Body of pancreas (tissue), 4 donors: ENCODE measurements at regions not wholly inside any gene's neighbourhood (a gene's known extent, or its start where the extent isn't known, plus 50 kb on each side); places are given as distances from the start of the nearest gene placed in this dataset.
A peak's percentile ranks its signal among the peaks of the same experiment; 100 is the strongest.

Experiments
- ATAC-seq: fragments of 150-250 bp; one replicate; pipeline ENCODE4 v1.9.1; 2016
- DNase-seq, 4 donors: peaks; one replicate each; pipeline ENCODE4 v3.0.0-alpha.2; 2019
- H3K27ac ChIP-seq, 4 donors: fragments of 200-600 bp; sonication (generic); 1 replicate in 3 of 4; 2 replicates in 1 of 4; pipeline versions ENCODE4 v1.5.1 to v1.6.1; 2016 to 2019; ENCODE audit warnings: mild to moderate bottlenecking in 1 of 4, mixed read lengths in 1 of 4, moderate library complexity in 1 of 4
- H3K27me3 ChIP-seq, 2 donors: fragments of 200-600 bp; sonication (generic); one replicate each; pipeline ENCODE4 v1.6.0; 2016; ENCODE audit warnings: mild to moderate bottlenecking in 1 of 2
- H3K36me3 ChIP-seq, 2 donors: fragments of 200-600 bp; sonication (generic); replicated peaks in 1 of 2; 2 replicates each; pipeline ENCODE4 v1.5.1; 2016; ENCODE audit warnings: low read depth in 2 of 2; ENCODE audit not compliant: insufficient read depth in 1 of 2
- H3K4me1 ChIP-seq: fragments of 200-600 bp; sonication (generic); one replicate; pipeline ENCODE4 v1.6.0; 2016
- H3K4me3 ChIP-seq, 2 donors: fragments of 200-600 bp; sonication (generic); 1 replicate in 1 of 2; 2 replicates in 1 of 2; pipeline ENCODE4 v1.5.1; 2016 to 2019
- H3K9me3 ChIP-seq, 3 donors: fragments of 200-600 bp; sonication (generic); 1 replicate in 2 of 3; 2 replicates in 1 of 3; pipeline ENCODE4 v1.5.1; 2016
- POLR2A ChIP-seq, 3 donors: fragments of 450-650 bp; IDR thresholded peaks; one replicate each; pipeline ENCODE4 v1.6.1; 2016; ENCODE audit warnings: antibody characterized with exemption in 3 of 3, mild to moderate bottlenecking in 2 of 3
- WGBS, 2 donors: methylation state at CpG; one replicate each; pipeline ENCODE4 v1.1.5; 2017; 5-methylcytosine and 5-hydroxymethylcytosine counted together
- intact Hi-C: fragments of 100-400 bp; cut with DNase I; formaldehyde crosslinking; loops from one replicate; pipeline ENCODE4 v1.15.1; 2023
- TF ChIP-seq, protein P1 (sequence below), 7 experiments: fragments of 450-650 bp in 4 of 7; fragments of 200-600 bp in 3 of 7; sonication (generic) in 3 of 7; IDR thresholded peaks; one replicate each; pipeline ENCODE4 v1.5.1; 2016 to 2019; ENCODE audit warnings: antibody characterized with exemption in 7 of 7

DNA sequence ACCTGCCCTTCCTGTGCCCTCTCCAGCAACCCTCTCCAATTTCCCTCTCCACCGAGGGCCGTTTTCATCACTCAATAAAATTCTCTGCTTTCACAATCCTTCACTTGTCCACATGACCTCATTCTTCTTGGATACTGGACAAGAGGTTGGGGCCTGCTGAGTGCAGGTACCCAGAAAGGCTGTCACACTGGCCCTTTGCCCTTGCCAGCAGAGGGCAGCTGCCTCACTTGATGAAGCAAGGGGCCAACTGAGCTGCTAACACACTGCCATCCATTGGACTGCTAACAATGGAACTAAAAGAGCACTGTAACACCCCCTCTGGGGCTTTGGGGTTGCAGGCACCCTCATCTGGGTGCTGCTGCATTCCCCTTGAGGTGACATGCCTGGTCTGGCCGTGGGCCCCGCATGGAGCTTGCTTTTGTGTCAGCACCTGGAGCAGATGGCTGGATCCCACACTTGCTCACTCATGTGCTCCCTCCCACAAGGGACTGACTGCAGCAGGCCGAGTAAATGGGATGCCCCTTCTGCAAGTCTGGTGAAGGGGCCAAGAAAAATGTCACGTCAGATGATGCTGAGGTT lies 308.1 kb upstream of the ADCY2 start:
- Histone ChIP-seq H3K4me1 (no peaks in the 10 kb centered on the region), H3K9me3 (no peaks in the 10 kb centered on the region), H3K36me3 (no peaks in the 10 kb centered on the region), H3K27ac (no peak overlapping the region), H3K27me3 (no peaks in the 10 kb centered on the region), H3K4me3 (no peak overlapping the region)
- intact Hi-C loops: no loop called here
- 39 to 50% methylated on average over 4 to 6 of the region's 6 CpGs for WGBS, 2 donors
- no peak for ATAC-seq
- TF ChIP-seq, protein P1, sequence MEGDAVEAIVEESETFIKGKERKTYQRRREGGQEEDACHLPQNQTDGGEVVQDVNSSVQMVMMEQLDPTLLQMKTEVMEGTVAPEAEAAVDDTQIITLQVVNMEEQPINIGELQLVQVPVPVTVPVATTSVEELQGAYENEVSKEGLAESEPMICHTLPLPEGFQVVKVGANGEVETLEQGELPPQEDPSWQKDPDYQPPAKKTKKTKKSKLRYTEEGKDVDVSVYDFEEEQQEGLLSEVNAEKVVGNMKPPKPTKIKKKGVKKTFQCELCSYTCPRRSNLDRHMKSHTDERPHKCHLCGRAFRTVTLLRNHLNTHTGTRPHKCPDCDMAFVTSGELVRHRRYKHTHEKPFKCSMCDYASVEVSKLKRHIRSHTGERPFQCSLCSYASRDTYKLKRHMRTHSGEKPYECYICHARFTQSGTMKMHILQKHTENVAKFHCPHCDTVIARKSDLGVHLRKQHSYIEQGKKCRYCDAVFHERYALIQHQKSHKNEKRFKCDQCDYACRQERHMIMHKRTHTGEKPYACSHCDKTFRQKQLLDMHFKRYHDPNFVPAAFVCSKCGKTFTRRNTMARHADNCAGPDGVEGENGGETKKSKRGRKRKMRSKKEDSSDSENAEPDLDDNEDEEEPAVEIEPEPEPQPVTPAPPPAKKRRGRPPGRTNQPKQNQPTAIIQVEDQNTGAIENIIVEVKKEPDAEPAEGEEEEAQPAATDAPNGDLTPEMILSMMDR (IDR thresholded peaks at IDR 0.05): no peak
- TF ChIP-seq POLR2A (IDR thresholded peaks at IDR 0.05): no peak
- peak in 1 of 4 donors; percentile 20 for DNase-seq

DNA sequence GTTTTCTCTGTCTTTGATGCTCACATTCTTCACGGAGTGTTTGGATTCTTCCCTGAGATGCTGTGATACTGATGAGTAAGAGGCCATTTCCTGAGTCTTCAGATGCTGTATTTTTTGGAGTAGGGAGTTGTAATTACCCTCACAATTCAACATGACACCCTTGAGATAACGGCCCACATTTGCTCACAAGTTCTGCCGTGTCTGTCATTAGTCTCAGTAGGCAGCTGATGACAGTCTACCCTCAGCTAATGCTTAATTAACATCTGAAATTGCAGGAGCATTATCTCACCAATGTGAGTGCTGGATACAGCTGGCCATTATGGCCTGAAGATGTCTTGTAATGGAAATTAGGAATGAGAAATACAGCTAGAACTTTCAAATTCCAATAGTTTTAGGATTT lies 307.1 kb upstream of the ADCY2 start:
- Histone ChIP-seq H3K4me1 (no peaks in the 10 kb centered on the region), H3K27ac (no peak overlapping the region), H3K9me3 (no peaks in the 10 kb centered on the region), H3K27me3 (no peaks in the 10 kb centered on the region), H3K36me3 (no peaks in the 10 kb centered on the region), H3K4me3 (no peak overlapping the region)
- WGBS, 2 donors: 51 to 76% methylated on average over 3 of the region's 3 CpGs
- DNase-seq (no peak), ATAC-seq (no peak)
- intact Hi-C loops: no loop called here
- TF ChIP-seq, protein P1 (IDR thresholded peaks at IDR 0.05): no peak
- TF ChIP-seq POLR2A (IDR thresholded peaks at IDR 0.05): no peak

DNA sequence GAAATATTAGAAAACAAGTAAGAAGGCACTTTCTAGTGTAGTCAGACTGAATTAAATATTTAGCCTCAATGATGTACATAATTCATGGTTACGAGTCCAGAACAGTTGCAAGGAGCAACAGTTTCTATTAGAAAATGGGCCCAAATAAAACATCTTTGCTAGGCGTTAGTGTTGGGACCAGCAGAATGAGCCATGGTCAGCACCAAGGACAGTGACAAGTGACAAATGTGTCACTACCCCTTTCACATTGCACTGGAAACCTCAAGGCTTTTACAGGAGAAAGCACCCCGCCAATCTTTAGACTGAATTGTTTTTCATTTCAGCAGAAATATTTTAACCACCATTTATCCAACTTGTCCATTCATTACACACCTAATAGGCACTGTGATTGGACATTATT lies 301.3 kb upstream of the ADCY2 start:
- no peak for TF ChIP-seq POLR2A (IDR thresholded peaks at IDR 0.05)
- intact Hi-C loops: no loop called here
- Histone ChIP-seq H3K4me3 (no peak overlapping the region), H3K36me3 (no peaks in the 10 kb centered on the region), H3K4me1 (no peaks in the 10 kb centered on the region), H3K9me3 (no peaks in the 10 kb centered on the region), H3K27me3 (no peaks in the 10 kb centered on the region), H3K27ac (no peak overlapping the region)
- 23 to 35% methylated on average over 3 of the region's 3 CpGs for WGBS, 2 donors
- DNase-seq (peak in 1 of 4 donors; percentile 15), ATAC-seq (no peak)

DNA sequence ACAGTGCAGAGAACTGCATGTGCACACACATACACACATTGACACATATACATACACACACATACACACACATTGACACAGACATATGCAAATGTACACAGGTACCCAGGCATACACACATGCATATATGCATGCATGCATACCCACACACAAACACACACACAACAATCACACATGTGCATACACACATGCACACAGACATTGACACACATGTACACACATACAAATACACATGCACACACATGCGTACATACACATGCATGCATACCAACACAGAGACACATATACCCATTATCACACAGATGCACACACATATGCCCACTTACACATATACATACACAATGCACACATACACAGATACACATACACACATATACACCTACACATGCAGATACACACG lies 299.6 kb upstream of the ADCY2 start:
- no peaks in the 10 kb centered on the region for H3K36me3 ChIP-seq
- DNase-seq: no peak

DNA sequence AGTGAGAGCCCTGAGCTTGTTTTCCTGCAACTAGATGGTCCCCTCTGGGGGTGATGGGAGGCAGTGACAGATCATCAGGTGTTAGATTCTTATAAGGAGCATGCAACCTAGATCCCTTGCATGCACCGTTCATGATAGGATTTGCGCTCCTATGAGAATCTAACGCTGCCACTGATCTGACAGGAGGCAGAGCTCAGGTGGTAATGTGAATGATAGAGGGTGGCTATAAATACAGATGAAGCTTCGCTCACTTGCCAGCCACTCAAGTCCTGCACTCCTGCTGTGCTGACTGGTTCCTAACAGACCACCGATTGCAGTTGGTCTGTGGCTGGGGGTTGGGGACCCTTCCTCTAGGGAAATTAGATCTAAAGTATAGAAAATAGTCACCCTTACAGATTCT lies 290.6 kb upstream of the ADCY2 start:
- Histone ChIP-seq H3K36me3 (no peaks in the 10 kb centered on the region), H3K4me3 (no peak overlapping the region), H3K9me3 (no peaks in the 10 kb centered on the region), H3K27me3 (no peaks in the 10 kb centered on the region), H3K27ac (no peak overlapping the region), H3K4me1 (no peaks in the 10 kb centered on the region)
- ATAC-seq (no peak), DNase-seq (no peak)
- TF ChIP-seq, protein P1 (IDR thresholded peaks at IDR 0.05): no peak
- TF ChIP-seq POLR2A (IDR thresholded peaks at IDR 0.05): no peak
- intact Hi-C loops: no loop called here
- 67 to 85% methylated on average over 5 of the region's 5 CpGs for WGBS, 2 donors

More for the DNA sequence above, 299.6 kb upstream of the ADCY2 start:
- 67 to 79% methylated on average over 2 of the region's 2 CpGs for WGBS, 2 donors
- TF ChIP-seq, protein P1 (IDR thresholded peaks at IDR 0.05): no peak
- no peak for TF ChIP-seq POLR2A (IDR thresholded peaks at IDR 0.05)
- Histone ChIP-seq H3K4me3 (no peak overlapping the region), H3K27me3 (no peaks in the 10 kb centered on the region), H3K9me3 (no peaks in the 10 kb centered on the region), H3K4me1 (no peaks in the 10 kb centered on the region), H3K27ac (no peak overlapping the region)
- intact Hi-C loops: no loop called here
- no peak for ATAC-seq
